Ishikawa (cell line): ENCODE measurements at regions not wholly inside any gene's neighbourhood (a gene's known extent, or its start where the extent isn't known, plus 50 kb on each side); places are given as distances from the start of the nearest gene placed in this dataset.

Source experiments
- CEBPB ChIP-seq: IDR thresholded peaks from 2 replicates; pipeline ENCODE4 v1.6.1; 2012
- CREB1 ChIP-seq: IDR thresholded peaks from 2 replicates; pipeline ENCODE4 v1.6.1; 2012; ENCODE audit warnings: low read depth
- EGR1 ChIP-seq: IDR thresholded peaks from 2 replicates; pipeline ENCODE4 v1.6.1; 2012
- EP300 ChIP-seq: IDR thresholded peaks from 2 replicates; pipeline ENCODE4 v1.6.1; 2012; ENCODE audit warnings: borderline replicate concordance
- FOXM1 ChIP-seq: IDR thresholded peaks from 2 replicates; pipeline ENCODE4 v1.6.1; 2012; ENCODE audit warnings: low read depth, borderline replicate concordance
- MAX ChIP-seq: IDR thresholded peaks from 2 replicates; pipeline ENCODE4 v1.6.1; 2012
- NFIC ChIP-seq: IDR thresholded peaks from 2 replicates; pipeline ENCODE4 v1.6.1; 2012
- RAD21 ChIP-seq: IDR thresholded peaks from 2 replicates; pipeline ENCODE4 v1.6.1; 2012; ENCODE audit warnings: low read depth
- REST ChIP-seq: IDR thresholded peaks from 2 replicates; pipeline ENCODE4 v1.6.1; 2012; ENCODE audit warnings: low read depth, mild to moderate bottlenecking
- TAF1 ChIP-seq: IDR thresholded peaks from 2 replicates; pipeline ENCODE4 v1.6.1; 2012; ENCODE audit warnings: low read depth, mild to moderate bottlenecking
- TCF12 ChIP-seq: IDR thresholded peaks from 2 replicates; pipeline ENCODE4 v1.6.1; 2012; ENCODE audit warnings: low read depth
- TEAD4 ChIP-seq: IDR thresholded peaks from 2 replicates; pipeline ENCODE4 v1.6.1; 2012
- USF1 ChIP-seq: IDR thresholded peaks from 2 replicates; pipeline ENCODE4 v1.6.1; 2012
- YY1 ChIP-seq: IDR thresholded peaks from 2 replicates; pipeline ENCODE4 v1.6.1; 2012; ENCODE audit warnings: low read depth
- ZBTB7A ChIP-seq: IDR thresholded peaks from 2 replicates; pipeline ENCODE4 v1.6.1; 2012; ENCODE audit warnings: low read depth

- TF ChIP-seq TCF12, result no peak
- TF ChIP-seq REST, result no peak
- TF ChIP-seq CEBPB, result no peak
These were observed 158.6 kb upstream of the CD180 start for GRCh38 chr5:67355120-67355713.

- TF ChIP-seq CEBPB, result no peak
- TF ChIP-seq RAD21, result no peak
- TF ChIP-seq ZBTB7A, result no peak
- TF ChIP-seq EGR1, result no peak
- TF ChIP-seq TAF1, result no peak
- no peak for TF ChIP-seq YY1
- TF ChIP-seq NFIC, result no peak
- no peak for TF ChIP-seq TEAD4
- TF ChIP-seq EP300, result no peak
- no peak for TF ChIP-seq CREB1
- TF ChIP-seq FOXM1, result no peak
- no peak for TF ChIP-seq MAX
- no peak for TF ChIP-seq TCF12
- TF ChIP-seq USF1, result no peak
- TF ChIP-seq REST, result no peak
These were observed 157.2 kb upstream of the CD180 start for GRCh38 chr5:67353500-67354450.

GRCh38 chr5:67350618-67351201, 154.1 kb upstream of the CD180 start:
- TF ChIP-seq MAX (no peak), USF1 (no peak), TEAD4 (no peak), YY1 (no peak), TCF12 (no peak), REST (no peak), ZBTB7A (no peak), FOXM1 (no peak), TAF1 (no peak), RAD21 (no peak), NFIC (no peak), CEBPB (no peak), EP300 (no peak)

- TF ChIP-seq CEBPB (no peak), RAD21 (no peak), TAF1 (no peak), EP300 (no peak), EGR1 (no peak), TEAD4 (no peak), CREB1 (no peak), REST (no peak), ZBTB7A (no peak), MAX (no peak), NFIC (no peak), YY1 (no peak), TCF12 (no peak), USF1 (no peak), FOXM1 (no peak)
These were observed 153.6 kb upstream of the CD180 start for GRCh38 chr5:67350185-67350584.
